Astrocyte (in vitro differentiated cells and primary cell): ENCODE measurements at regions not wholly inside any gene's neighbourhood (a gene's known extent, or its start where the extent isn't known, plus 50 kb on each side); places are given as distances from the start of the nearest gene placed in this dataset.

Source experiments
- DNase-seq: peaks from one replicate; pipeline ENCODE4 v3.0.0-alpha.2; 2010; ENCODE audit warnings: low read depth
- FAIRE-seq: peaks from 2 replicates; lab custom pipeline; 2011; peaks lifted over from hg19 to GRCh38; lab: Jason Lieb, UNC
- H2AFZ ChIP-seq: 2 replicates; pipeline ENCODE4 v1.6.0; 2012; ENCODE audit warnings: low read depth, low read length, inconsistent platforms
- H3K27ac ChIP-seq: 2 replicates; pipeline ENCODE4 v1.5.1; 2011; ENCODE audit warnings: low read depth, low read length, inconsistent platforms
- H3K27me3 ChIP-seq: 2 replicates; pipeline ENCODE4 v1.6.0; 2011; ENCODE audit warnings: low read length, inconsistent platforms; ENCODE audit not compliant: insufficient read depth
- H3K36me3 ChIP-seq: 2 replicates; pipeline ENCODE4 v1.5.1; 2011; ENCODE audit warnings: low read length, inconsistent platforms; ENCODE audit not compliant: insufficient read depth
- H3K4me1 ChIP-seq: 2 replicates; pipeline ENCODE4 v1.5.1; 2011; ENCODE audit warnings: low read length, inconsistent platforms; ENCODE audit not compliant: insufficient read depth
- H3K4me2 ChIP-seq: 2 replicates; pipeline ENCODE4 v1.6.0; 2012; ENCODE audit warnings: low read length, inconsistent platforms
- H3K4me3 ChIP-seq: 2 replicates; pipeline ENCODE4 v1.5.1; 2011; ENCODE audit warnings: low read depth, mild to moderate bottlenecking, low read length, inconsistent platforms; ENCODE audit not compliant: insufficient read depth
- H3K79me2 ChIP-seq: 2 replicates; pipeline ENCODE4 v1.6.0; 2012; ENCODE audit warnings: mild to moderate bottlenecking, low read length, inconsistent platforms; ENCODE audit not compliant: insufficient read depth
- H3K9ac ChIP-seq: 2 replicates; pipeline ENCODE4 v1.6.0; 2012; ENCODE audit warnings: mild to moderate bottlenecking, low read length, inconsistent platforms
- H3K9me3 ChIP-seq: 2 replicates; pipeline ENCODE4 v1.5.1; 2012; ENCODE audit warnings: low read depth, mild to moderate bottlenecking, low read length, inconsistent platforms; ENCODE audit not compliant: insufficient read depth
- H4K20me1 ChIP-seq: 2 replicates; pipeline ENCODE4 v1.6.0; 2012; ENCODE audit warnings: low read length, inconsistent platforms; ENCODE audit not compliant: insufficient read depth
- H3K27ac Mint-ChIP-seq: one replicate; pipeline ENCODE4 v1.8.0; 2021; ENCODE audit warnings: mild to moderate bottlenecking, mixed read lengths; ENCODE audit not compliant: unreplicated experiment
- H3K27me3 Mint-ChIP-seq: one replicate; pipeline ENCODE4 v1.8.0; 2021; ENCODE audit warnings: low read depth, mixed read lengths; ENCODE audit not compliant: unreplicated experiment
- H3K36me3 Mint-ChIP-seq: one replicate; pipeline ENCODE4 v1.8.0; 2021; ENCODE audit warnings: low read depth, mixed read lengths; ENCODE audit not compliant: unreplicated experiment
- H3K4me1 Mint-ChIP-seq: one replicate; pipeline ENCODE4 v1.8.0; 2021; ENCODE audit warnings: low read depth, mixed read lengths; ENCODE audit not compliant: unreplicated experiment
- H3K4me3 Mint-ChIP-seq: one replicate; pipeline ENCODE4 v1.8.0; 2021; ENCODE audit warnings: mild to moderate bottlenecking, moderate library complexity, mixed read lengths; ENCODE audit not compliant: unreplicated experiment
- H3K9me3 Mint-ChIP-seq: one replicate; pipeline ENCODE4 v1.8.0; 2021; ENCODE audit warnings: mild to moderate bottlenecking, mixed read lengths; ENCODE audit not compliant: unreplicated experiment
- EZH2 ChIP-seq: IDR thresholded peaks from 2 replicates; pipeline ENCODE4 v1.6.1; 2012; ENCODE audit warnings: mild to moderate bottlenecking, low read length, inconsistent platforms; ENCODE audit not compliant: insufficient read depth
- TF ChIP-seq, protein P1 (sequence below): IDR thresholded peaks from 2 replicates; pipeline ENCODE4 v1.5.1; 2011; ENCODE audit warnings: low read depth, mild to moderate bottlenecking, inconsistent platforms, low read length, moderate library complexity; ENCODE audit not compliant: insufficient read depth

DNA sequence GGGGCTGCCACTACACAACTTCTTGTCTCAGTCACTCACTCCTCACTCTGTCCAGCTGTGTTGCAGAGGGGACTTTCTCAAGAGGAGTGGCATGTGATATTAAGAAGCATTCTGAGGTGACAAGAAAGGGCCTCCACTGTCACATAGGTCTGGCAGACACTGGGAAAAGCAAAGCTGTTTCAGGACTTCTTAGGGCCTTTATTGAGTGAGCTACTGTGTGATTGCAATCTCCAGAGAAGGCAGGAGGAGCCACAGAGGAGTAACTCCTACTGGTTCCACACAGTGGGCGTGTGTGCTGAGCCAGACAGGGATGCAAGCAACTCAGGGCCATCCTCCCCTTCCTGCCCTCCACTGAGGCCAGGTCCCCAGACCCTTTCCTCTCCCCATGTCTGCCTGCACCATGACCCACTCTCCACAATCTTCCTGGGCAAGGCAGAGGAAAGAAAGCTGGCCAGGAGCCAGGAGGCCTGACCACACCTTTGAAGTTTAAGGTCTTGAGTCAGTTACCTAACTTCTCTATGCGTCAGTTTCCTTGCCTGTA lies 262.0 kb upstream of the ZMIZ1 start:
- Histone ChIP-seq H3K27me3 (peaks cover 11% of the 10 kb centered on the region), H3K79me2 (no peaks in the 10 kb centered on the region), H3K4me1 (peaks cover 30% of the 10 kb centered on the region), H3K9me3 (no peaks in the 10 kb centered on the region), H3K27ac (no peak overlapping the region), H3K36me3 (no peaks in the 10 kb centered on the region), H2AFZ (no peak overlapping the region), H3K9ac (no peak overlapping the region), H3K4me3 (no peak overlapping the region), H4K20me1 (no peaks in the 10 kb centered on the region), H3K4me2 (no peak overlapping the region)
- DNase-seq, result peak; percentile 23
- no peak for FAIRE-seq
- Mint-ChIP-seq H3K9me3 (peaks cover 4% of the 10 kb centered on the region), H3K27ac (no peak overlapping the region), H3K4me3 (no peak overlapping the region), H3K27me3 (peaks cover 52% of the 10 kb centered on the region), H3K36me3 (peaks cover 2% of the 10 kb centered on the region), H3K4me1 (peaks cover 20% of the 10 kb centered on the region)
- TF ChIP-seq, protein P1, sequence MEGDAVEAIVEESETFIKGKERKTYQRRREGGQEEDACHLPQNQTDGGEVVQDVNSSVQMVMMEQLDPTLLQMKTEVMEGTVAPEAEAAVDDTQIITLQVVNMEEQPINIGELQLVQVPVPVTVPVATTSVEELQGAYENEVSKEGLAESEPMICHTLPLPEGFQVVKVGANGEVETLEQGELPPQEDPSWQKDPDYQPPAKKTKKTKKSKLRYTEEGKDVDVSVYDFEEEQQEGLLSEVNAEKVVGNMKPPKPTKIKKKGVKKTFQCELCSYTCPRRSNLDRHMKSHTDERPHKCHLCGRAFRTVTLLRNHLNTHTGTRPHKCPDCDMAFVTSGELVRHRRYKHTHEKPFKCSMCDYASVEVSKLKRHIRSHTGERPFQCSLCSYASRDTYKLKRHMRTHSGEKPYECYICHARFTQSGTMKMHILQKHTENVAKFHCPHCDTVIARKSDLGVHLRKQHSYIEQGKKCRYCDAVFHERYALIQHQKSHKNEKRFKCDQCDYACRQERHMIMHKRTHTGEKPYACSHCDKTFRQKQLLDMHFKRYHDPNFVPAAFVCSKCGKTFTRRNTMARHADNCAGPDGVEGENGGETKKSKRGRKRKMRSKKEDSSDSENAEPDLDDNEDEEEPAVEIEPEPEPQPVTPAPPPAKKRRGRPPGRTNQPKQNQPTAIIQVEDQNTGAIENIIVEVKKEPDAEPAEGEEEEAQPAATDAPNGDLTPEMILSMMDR, result no peak
- TF ChIP-seq EZH2, result no peak

DNA sequence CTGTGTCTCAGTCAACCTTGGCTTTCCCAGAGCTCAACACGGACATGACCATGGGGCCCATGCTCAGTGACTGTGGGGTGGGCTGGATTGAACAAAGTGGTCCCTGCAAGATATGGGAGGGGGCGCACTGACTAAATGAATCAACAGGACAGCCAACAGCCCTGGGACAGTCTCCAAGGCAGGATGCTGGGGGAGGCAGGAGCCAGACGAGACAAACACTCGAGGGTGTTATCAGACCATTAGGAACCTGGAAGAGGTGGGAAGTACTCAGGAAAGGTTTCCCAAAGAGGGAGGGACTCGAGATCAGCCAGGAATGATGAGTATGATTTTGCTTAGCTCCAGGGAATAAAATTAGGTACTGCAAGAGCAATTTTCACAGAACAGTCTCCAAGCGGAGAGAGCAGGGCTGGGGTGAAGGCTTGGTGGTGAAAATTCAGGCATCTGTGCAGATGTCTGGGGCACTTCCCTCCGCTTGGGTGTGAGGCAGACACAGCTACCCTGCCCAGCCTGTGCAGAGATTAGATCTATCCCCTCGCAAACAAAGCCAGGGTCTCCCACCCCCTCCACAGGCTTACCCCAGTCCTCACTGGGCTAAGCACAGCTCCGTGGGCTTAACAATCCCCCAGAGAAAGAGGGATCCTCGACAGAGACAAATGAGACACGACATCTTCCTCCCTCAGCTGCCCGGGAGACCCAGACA lies 261.1 kb upstream of the ZMIZ1 start:
- FAIRE-seq (no peak), DNase-seq (no peak)
- Histone ChIP-seq H3K9me3 (no peaks in the 10 kb centered on the region), H3K4me2 (no peak overlapping the region), H4K20me1 (no peaks in the 10 kb centered on the region), H3K36me3 (no peaks in the 10 kb centered on the region), H3K79me2 (no peaks in the 10 kb centered on the region), H2AFZ (no peak overlapping the region), H3K27me3 (peaks cover 14% of the 10 kb centered on the region), H3K4me3 (no peak overlapping the region), H3K9ac (no peak overlapping the region), H3K27ac (no peak overlapping the region), H3K4me1 (peaks cover 25% of the 10 kb centered on the region)
- Mint-ChIP-seq H3K4me1 (peaks cover 20% of the 10 kb centered on the region), H3K9me3 (peaks cover 4% of the 10 kb centered on the region), H3K27me3 (peaks cover 53% of the 10 kb centered on the region), H3K27ac (no peak overlapping the region), H3K4me3 (no peak overlapping the region), H3K36me3 (peaks cover 2% of the 10 kb centered on the region)
- TF ChIP-seq, protein P1, result no peak
- TF ChIP-seq EZH2, result no peak

- Mint-ChIP-seq H3K27me3 (peaks cover 58% of the 10 kb centered on the region), H3K36me3 (peaks cover 2% of the 10 kb centered on the region), H3K4me3 (no peak overlapping the region), H3K27ac (no peak overlapping the region), H3K4me1 (peaks cover 20% of the 10 kb centered on the region), H3K9me3 (peaks cover 4% of the 10 kb centered on the region)
- H3K9me3 ChIP-seq, result no peaks in the 10 kb centered on the region
- H3K4me3 ChIP-seq, result no peak overlapping the region
- H3K4me1 ChIP-seq, result peaks cover 20% of the 10 kb centered on the region
- no peaks in the 10 kb centered on the region for H4K20me1 ChIP-seq
- H3K36me3 ChIP-seq, result no peaks in the 10 kb centered on the region
- H3K9ac ChIP-seq, result no peak overlapping the region
- FAIRE-seq, result no peak
- no peak overlapping the region for H3K4me2 ChIP-seq
- TF ChIP-seq, protein P1, result no peak
- TF ChIP-seq EZH2, result no peak
- peaks cover 16% of the 10 kb centered on the region for H3K27me3 ChIP-seq
- no peaks in the 10 kb centered on the region for H3K79me2 ChIP-seq
- DNase-seq, result no peak
- H2AFZ ChIP-seq, result no peak overlapping the region
- no peak overlapping the region for H3K27ac ChIP-seq
Observed at GRCh38 chr10:78808286-78808685, 260.5 kb upstream of the ZMIZ1 start.
